ENCODE measurements at regions not wholly inside any gene's neighbourhood (a gene's known extent, or its start where the extent isn't known, plus 50 kb on each side); places are given as distances from the start of the nearest gene placed in this dataset.

DNA sequence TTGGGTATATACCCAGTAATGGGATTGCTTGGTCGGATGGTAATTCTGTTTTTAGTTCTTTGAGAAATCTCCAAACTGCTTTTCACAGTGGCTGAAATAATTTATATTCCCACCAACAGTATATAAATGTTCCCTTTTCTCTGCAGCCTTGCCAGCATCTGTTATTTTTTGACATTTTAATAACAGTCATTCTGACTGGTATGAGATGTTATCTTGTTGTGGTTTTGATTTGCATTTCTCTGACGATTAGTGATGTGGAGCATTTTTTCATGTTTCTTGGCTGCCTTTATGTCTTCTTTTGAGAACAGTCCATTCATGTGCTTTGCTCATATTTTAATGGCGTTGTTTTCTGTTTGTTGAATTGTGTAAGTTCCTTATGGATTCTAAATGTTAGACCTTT, 641.6 kb downstream of the HACE1 start:
- TF ChIP-seq, protein P1, sequence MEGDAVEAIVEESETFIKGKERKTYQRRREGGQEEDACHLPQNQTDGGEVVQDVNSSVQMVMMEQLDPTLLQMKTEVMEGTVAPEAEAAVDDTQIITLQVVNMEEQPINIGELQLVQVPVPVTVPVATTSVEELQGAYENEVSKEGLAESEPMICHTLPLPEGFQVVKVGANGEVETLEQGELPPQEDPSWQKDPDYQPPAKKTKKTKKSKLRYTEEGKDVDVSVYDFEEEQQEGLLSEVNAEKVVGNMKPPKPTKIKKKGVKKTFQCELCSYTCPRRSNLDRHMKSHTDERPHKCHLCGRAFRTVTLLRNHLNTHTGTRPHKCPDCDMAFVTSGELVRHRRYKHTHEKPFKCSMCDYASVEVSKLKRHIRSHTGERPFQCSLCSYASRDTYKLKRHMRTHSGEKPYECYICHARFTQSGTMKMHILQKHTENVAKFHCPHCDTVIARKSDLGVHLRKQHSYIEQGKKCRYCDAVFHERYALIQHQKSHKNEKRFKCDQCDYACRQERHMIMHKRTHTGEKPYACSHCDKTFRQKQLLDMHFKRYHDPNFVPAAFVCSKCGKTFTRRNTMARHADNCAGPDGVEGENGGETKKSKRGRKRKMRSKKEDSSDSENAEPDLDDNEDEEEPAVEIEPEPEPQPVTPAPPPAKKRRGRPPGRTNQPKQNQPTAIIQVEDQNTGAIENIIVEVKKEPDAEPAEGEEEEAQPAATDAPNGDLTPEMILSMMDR (IDR thresholded peaks at IDR 0.05): no peak
- TF ChIP-seq SP1 (CRISPR knock-in tag; conservative IDR thresholded peaks at IDR 0.05): no peak
- TF ChIP-seq, protein P2, sequence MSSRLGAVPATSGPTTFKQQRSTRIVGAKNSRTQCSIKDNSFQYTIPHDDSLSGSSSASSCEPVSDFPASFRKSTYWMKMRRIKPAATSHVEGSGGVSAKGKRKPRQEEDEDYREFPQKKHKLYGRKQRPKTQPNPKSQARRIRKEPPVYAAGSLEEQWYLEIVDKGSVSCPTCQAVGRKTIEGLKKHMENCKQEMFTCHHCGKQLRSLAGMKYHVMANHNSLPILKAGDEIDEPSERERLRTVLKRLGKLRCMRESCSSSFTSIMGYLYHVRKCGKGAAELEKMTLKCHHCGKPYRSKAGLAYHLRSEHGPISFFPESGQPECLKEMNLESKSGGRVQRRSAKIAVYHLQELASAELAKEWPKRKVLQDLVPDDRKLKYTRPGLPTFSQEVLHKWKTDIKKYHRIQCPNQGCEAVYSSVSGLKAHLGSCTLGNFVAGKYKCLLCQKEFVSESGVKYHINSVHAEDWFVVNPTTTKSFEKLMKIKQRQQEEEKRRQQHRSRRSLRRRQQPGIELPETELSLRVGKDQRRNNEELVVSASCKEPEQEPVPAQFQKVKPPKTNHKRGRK (CRISPR knock-in tag; IDR thresholded peaks at IDR 0.05; ENCODE audit: borderline replicate concordance): no peak
- TF ChIP-seq, protein P3, sequence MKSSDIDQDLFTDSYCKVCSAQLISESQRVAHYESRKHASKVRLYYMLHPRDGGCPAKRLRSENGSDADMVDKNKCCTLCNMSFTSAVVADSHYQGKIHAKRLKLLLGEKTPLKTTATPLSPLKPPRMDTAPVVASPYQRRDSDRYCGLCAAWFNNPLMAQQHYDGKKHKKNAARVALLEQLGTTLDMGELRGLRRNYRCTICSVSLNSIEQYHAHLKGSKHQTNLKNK (CRISPR knock-in tag; IDR thresholded peaks at IDR 0.05): no peak
- no peak for TF ChIP-seq ZNF138 (CRISPR knock-in tag; conservative IDR thresholded peaks at IDR 0.05)
- TF ChIP-seq, protein P4, sequence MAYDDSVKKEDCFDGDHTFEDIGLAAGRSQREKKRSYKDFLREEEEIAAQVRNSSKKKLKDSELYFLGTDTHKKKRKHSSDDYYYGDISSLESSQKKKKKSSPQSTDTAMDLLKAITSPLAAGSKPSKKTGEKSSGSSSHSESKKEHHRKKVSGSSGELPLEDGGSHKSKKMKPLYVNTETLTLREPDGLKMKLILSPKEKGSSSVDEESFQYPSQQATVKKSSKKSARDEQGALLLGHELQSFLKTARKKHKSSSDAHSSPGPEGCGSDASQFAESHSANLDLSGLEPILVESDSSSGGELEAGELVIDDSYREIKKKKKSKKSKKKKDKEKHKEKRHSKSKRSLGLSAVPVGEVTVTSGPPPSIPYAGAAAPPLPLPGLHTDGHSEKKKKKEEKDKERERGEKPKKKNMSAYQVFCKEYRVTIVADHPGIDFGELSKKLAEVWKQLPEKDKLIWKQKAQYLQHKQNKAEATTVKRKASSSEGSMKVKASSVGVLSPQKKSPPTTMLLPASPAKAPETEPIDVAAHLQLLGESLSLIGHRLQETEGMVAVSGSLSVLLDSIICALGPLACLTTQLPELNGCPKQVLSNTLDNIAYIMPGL (CRISPR knock-in tag; IDR thresholded peaks at IDR 0.05): no peak
- TF ChIP-seq JUN (CRISPR knock-in tag; IDR thresholded peaks at IDR 0.05): no peak

Measured in WTC11 (cell line).